ENCODE measurements at regions not wholly inside any gene's neighbourhood (a gene's known extent, or its start where the extent isn't known, plus 50 kb on each side); places are given as distances from the start of the nearest gene placed in this dataset.
"Not testable (repeated sequence)": the region's sequence is repeated elsewhere in the genome, so short reads cannot be mapped to it uniquely, and the experiment has no call there.

GRCh38 chrX:454514-454913 lies 67.8 kb upstream of the PPP2R3B start:
- TF ChIP-seq CTCF, POLR2A, EP300 (IDR thresholded peaks at IDR 0.05): not testable (repeated sequence)

Measured in upper lobe of left lung (tissue), 4 donors.